PC-3 (cell line): ENCODE measurements at regions not wholly inside any gene's neighbourhood (a gene's known extent, or its start where the extent isn't known, plus 50 kb on each side); places are given as distances from the start of the nearest gene placed in this dataset.

Source experiments
- CTCF ChIP-seq: fragments of 300-600 bp; sonication (generic); conservative IDR thresholded peaks from 2 replicates; pipeline ENCODE4 v1.5.1; 2017; ENCODE audit warnings: antibody characterized with exemption, low read depth, mild to moderate bottlenecking, low read length
- EZH2phosphoT487 ChIP-seq: fragments of 300-600 bp; sonication (generic); IDR thresholded peaks from 2 replicates; pipeline ENCODE4 v1.6.1; 2018; ENCODE audit warnings: mild to moderate bottlenecking, antibody characterized with exemption, low read length, borderline replicate concordance

- TF ChIP-seq CTCF (no peak), EZH2phosphoT487 (no peak)
These were observed 318.5 kb upstream of the ZWINT start for GRCh38 chr10:56679578-56679977.
